Osteocyte (in vitro differentiated cells): ENCODE measurements at regions not wholly inside any gene's neighbourhood (a gene's known extent, or its start where the extent isn't known, plus 50 kb on each side); places are given as distances from the start of the nearest gene placed in this dataset.

Source experiments
- DNase-seq: peaks from one replicate; pipeline ENCODE4 v3.0.0; 2021; ENCODE audit warnings: mixed read lengths; ENCODE audit not compliant: unreplicated experiment; ENCODE audit errors: extremely low spot score
- H3K27ac Mint-ChIP-seq: one replicate; pipeline ENCODE4 v1.8.0; 2021; ENCODE audit warnings: mild to moderate bottlenecking, mixed read lengths; ENCODE audit not compliant: unreplicated experiment
- H3K27me3 Mint-ChIP-seq: one replicate; pipeline ENCODE4 v1.8.0; 2021; ENCODE audit warnings: mixed read lengths; ENCODE audit not compliant: unreplicated experiment
- H3K36me3 Mint-ChIP-seq: one replicate; pipeline ENCODE4 v1.8.0; 2021; ENCODE audit warnings: mixed read lengths; ENCODE audit not compliant: unreplicated experiment
- H3K4me1 Mint-ChIP-seq: one replicate; pipeline ENCODE4 v1.8.0; 2021; ENCODE audit warnings: mixed read lengths; ENCODE audit not compliant: unreplicated experiment
- H3K4me3 Mint-ChIP-seq: one replicate; pipeline ENCODE4 v1.8.0; 2021; ENCODE audit warnings: mild to moderate bottlenecking, moderate library complexity, mixed read lengths; ENCODE audit not compliant: unreplicated experiment
- H3K9me3 Mint-ChIP-seq: one replicate; pipeline ENCODE4 v1.8.0; 2021; ENCODE audit warnings: mixed read lengths; ENCODE audit not compliant: unreplicated experiment
- CTCF ChIP-seq: fragments of 200-600 bp; sonication (generic); IDR thresholded peaks from 2 replicates; pipeline ENCODE4 v1.5.0; 2021; ENCODE audit warnings: antibody characterized with exemption, mild to moderate bottlenecking, moderate library complexity

GRCh38 chr7:116327135-116327534 lies 116.8 kb downstream of the TES start:
- no peaks in the 10 kb centered on the region for H3K9me3 Mint-ChIP-seq
- peak overlapping the region; percentile 26 for H3K4me3 Mint-ChIP-seq
- DNase-seq = no peak
- H3K27ac Mint-ChIP-seq = peak overlapping the region; percentile 92
- H3K27me3 Mint-ChIP-seq = no peaks in the 10 kb centered on the region
- no peaks in the 10 kb centered on the region for H3K36me3 Mint-ChIP-seq
- H3K4me1 Mint-ChIP-seq = peaks cover 71% of the 10 kb centered on the region
- TF ChIP-seq CTCF = no peak

GRCh38 chr7:116327752-116328151 lies 117.4 kb downstream of the TES start:
- Mint-ChIP-seq H3K4me1 (peaks cover 65% of the 10 kb centered on the region), H3K36me3 (no peaks in the 10 kb centered on the region), H3K4me3 (peak overlapping the region; percentile 48), H3K27me3 (no peaks in the 10 kb centered on the region), H3K27ac (peak overlapping the region; percentile 92), H3K9me3 (no peaks in the 10 kb centered on the region)
- no peak for DNase-seq
- no peak for TF ChIP-seq CTCF

GRCh38 chr7:116328161-116328560 lies 117.8 kb downstream of the TES start:
- no peaks in the 10 kb centered on the region for H3K27me3 Mint-ChIP-seq

GRCh38 chr7:116329686-116330503 lies 119.6 kb downstream of the TES start:
- H3K4me3 Mint-ChIP-seq = no peak overlapping the region
- H3K27ac Mint-ChIP-seq = peak overlapping the region; percentile 92
- TF ChIP-seq CTCF = no peak
- peaks cover 46% of the 10 kb centered on the region for H3K4me1 Mint-ChIP-seq
- no peaks in the 10 kb centered on the region for H3K27me3 Mint-ChIP-seq
- H3K36me3 Mint-ChIP-seq = no peaks in the 10 kb centered on the region
- DNase-seq = no peak
- H3K9me3 Mint-ChIP-seq = no peaks in the 10 kb centered on the region

More at GRCh38 chr7:116328161-116328560, 117.8 kb downstream of the TES start:
- H3K9me3 Mint-ChIP-seq = no peaks in the 10 kb centered on the region
- H3K4me1 Mint-ChIP-seq = peaks cover 62% of the 10 kb centered on the region
- TF ChIP-seq CTCF = no peak
- peak overlapping the region; percentile 48 for H3K4me3 Mint-ChIP-seq
- no peaks in the 10 kb centered on the region for H3K36me3 Mint-ChIP-seq
- DNase-seq = no peak
- peak overlapping the region; percentile 92 for H3K27ac Mint-ChIP-seq

GRCh38 chr7:116331020-116331419 lies 120.7 kb downstream of the TES start:
- TF ChIP-seq CTCF = no peak
- no peak for DNase-seq
- H3K9me3 Mint-ChIP-seq = no peaks in the 10 kb centered on the region
- no peaks in the 10 kb centered on the region for H3K27me3 Mint-ChIP-seq
- no peak overlapping the region for H3K27ac Mint-ChIP-seq
- H3K4me1 Mint-ChIP-seq = peaks cover 35% of the 10 kb centered on the region
- H3K4me3 Mint-ChIP-seq = no peak overlapping the region
- no peaks in the 10 kb centered on the region for H3K36me3 Mint-ChIP-seq
